Lower leg skin (tissue), 4 donors: ENCODE measurements at regions not wholly inside any gene's neighbourhood (a gene's known extent, or its start where the extent isn't known, plus 50 kb on each side); places are given as distances from the start of the nearest gene placed in this dataset.
A peak's percentile ranks its signal among the peaks of the same experiment; 100 is the strongest.

Source experiments
- DNase-seq, 2 donors: peaks; one replicate each; pipeline ENCODE4 v3.0.0-alpha.2; 2019; ENCODE audit warnings: low spot score in 2 of 2
- H3K4me3 ChIP-seq: fragments of 200-600 bp; sonication (generic); 2 replicates; pipeline ENCODE4 v1.5.1; 2017; ENCODE audit warnings: mild to moderate bottlenecking, low read depth; ENCODE audit not compliant: poor library complexity, severe bottlenecking
- POLR2A ChIP-seq, 2 donors: fragments of 450-650 bp; IDR thresholded peaks; one replicate each; pipeline ENCODE4 v1.6.1; 2016 to 2017; ENCODE audit warnings: antibody characterized with exemption in 2 of 2, mild to moderate bottlenecking in 1 of 2, moderate library complexity in 1 of 2
- WGBS, 2 donors: methylation state at CpG; one replicate each; pipeline ENCODE4 v1.1.5; 2018; 5-methylcytosine and 5-hydroxymethylcytosine counted together
- intact Hi-C: fragments of 100-400 bp; cut with DNase I; formaldehyde crosslinking; loops from one replicate; pipeline ENCODE4 v1.15.0; 2023; ENCODE audit warnings: low total_unique reads
- TF ChIP-seq, protein P1 (sequence below), 3 donors: fragments of 450-650 bp; IDR thresholded peaks; one replicate each; pipeline ENCODE4 v1.5.1; 2016; ENCODE audit warnings: antibody characterized with exemption in 3 of 3, mild to moderate bottlenecking in 3 of 3, moderate library complexity in 2 of 3

- no peak for DNase-seq
- no peak overlapping the region for H3K4me3 ChIP-seq
- WGBS, 2 donors, result 49 to 70% methylated on average over 18 to 19 of the region's 19 CpGs
- intact Hi-C loops, result no loop called here
- TF ChIP-seq, protein P1, sequence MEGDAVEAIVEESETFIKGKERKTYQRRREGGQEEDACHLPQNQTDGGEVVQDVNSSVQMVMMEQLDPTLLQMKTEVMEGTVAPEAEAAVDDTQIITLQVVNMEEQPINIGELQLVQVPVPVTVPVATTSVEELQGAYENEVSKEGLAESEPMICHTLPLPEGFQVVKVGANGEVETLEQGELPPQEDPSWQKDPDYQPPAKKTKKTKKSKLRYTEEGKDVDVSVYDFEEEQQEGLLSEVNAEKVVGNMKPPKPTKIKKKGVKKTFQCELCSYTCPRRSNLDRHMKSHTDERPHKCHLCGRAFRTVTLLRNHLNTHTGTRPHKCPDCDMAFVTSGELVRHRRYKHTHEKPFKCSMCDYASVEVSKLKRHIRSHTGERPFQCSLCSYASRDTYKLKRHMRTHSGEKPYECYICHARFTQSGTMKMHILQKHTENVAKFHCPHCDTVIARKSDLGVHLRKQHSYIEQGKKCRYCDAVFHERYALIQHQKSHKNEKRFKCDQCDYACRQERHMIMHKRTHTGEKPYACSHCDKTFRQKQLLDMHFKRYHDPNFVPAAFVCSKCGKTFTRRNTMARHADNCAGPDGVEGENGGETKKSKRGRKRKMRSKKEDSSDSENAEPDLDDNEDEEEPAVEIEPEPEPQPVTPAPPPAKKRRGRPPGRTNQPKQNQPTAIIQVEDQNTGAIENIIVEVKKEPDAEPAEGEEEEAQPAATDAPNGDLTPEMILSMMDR (IDR thresholded peaks at IDR 0.05), result no peak
- no peak for TF ChIP-seq POLR2A (IDR thresholded peaks at IDR 0.05)
Measured at GRCh38 chr10:78950656-78951587, 117.8 kb upstream of the ZMIZ1 start.

GRCh38 chr10:78952030-78952429, 116.7 kb upstream of the ZMIZ1 start:
- TF ChIP-seq, protein P1 (IDR thresholded peaks at IDR 0.05), result no peak
- no peak for TF ChIP-seq POLR2A (IDR thresholded peaks at IDR 0.05)
- H3K4me3 ChIP-seq, result no peak overlapping the region
- DNase-seq, result no peak
- intact Hi-C loops, result no loop called here
- WGBS, 2 donors, result 72 to 91% methylated on average over 4 of the region's 4 CpGs

DNA sequence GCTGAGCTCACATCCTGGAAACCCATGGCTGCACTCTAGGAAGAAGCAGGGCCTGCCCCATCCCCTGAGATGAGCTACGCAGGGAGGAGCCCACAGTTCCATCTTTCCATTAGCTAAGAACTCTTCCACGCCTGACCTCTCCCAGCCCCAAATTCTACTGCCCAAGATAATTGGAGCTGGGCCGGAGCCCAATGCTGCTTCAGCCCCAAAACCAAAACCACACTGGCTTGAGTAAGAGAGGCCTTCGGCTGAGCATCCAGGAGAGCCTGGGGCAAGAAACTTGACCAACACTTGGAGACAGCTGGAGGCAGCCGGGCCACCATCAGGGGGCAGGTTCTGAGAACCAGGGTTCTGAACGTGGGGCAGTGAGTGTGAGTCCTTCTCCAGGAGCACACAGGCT, 116.1 kb upstream of the ZMIZ1 start:
- intact Hi-C loops, result no loop called here
- TF ChIP-seq, protein P1 (IDR thresholded peaks at IDR 0.05), result no peak
- no peak for TF ChIP-seq POLR2A (IDR thresholded peaks at IDR 0.05)
- DNase-seq, result peak in 1 of 2 donors; percentile 93
- WGBS, 2 donors, result 52 to 66% methylated on average over 6 of the region's 6 CpGs
- H3K4me3 ChIP-seq, result no peak overlapping the region

DNA sequence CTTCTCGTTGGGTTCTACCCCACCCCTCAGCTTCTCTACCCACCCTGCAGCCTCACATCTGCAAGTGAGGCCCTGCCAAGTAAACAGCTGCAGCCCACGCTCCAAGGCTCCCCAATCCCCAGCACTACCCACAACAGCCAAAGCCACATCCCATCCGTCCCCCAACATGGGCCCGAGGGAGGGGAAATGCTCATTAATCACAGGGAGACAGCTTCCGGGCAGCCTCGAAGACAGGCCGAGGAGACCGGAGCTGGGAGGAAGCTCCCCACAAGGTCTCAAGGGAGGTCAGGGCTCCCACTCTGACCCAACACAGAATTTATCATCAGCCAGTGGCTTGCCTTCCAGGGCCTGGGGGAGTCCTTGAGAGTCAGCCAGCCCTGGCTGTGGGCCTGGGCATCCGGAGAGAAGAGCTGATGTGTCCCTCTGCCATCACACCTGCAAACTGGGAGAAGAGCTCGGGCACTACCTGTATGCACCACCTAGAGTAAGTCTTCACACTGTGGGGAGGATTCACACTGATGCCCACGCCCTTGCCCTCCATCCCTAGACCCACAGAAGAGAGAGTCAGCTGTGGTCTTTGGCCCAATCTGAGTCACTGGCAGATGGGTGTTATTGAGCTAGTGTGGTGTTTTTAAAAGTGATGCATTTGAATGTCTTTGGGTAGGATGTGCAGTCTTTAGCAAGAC, 115.5 kb upstream of the ZMIZ1 start:
- no peak overlapping the region for H3K4me3 ChIP-seq
- WGBS, 2 donors, result 65 to 66% methylated on average over 10 to 11 of the region's 11 CpGs
- TF ChIP-seq, protein P1 (IDR thresholded peaks at IDR 0.05), result no peak
- no peak for TF ChIP-seq POLR2A (IDR thresholded peaks at IDR 0.05)
- no peak for DNase-seq
- intact Hi-C loops, result no loop called here

- intact Hi-C loops, result no loop called here
- 94 to 95% methylated on average over 7 of the region's 7 CpGs for WGBS, 2 donors
Measured at GRCh38 chr10:78953799-78954297, 114.9 kb upstream of the ZMIZ1 start.

More at GRCh38 chr10:78953799-78954297, 114.9 kb upstream of the ZMIZ1 start:
- no peak for DNase-seq
- no peak overlapping the region for H3K4me3 ChIP-seq
- no peak for TF ChIP-seq POLR2A (IDR thresholded peaks at IDR 0.05)
- TF ChIP-seq, protein P1 (IDR thresholded peaks at IDR 0.05), result no peak
